Neural cell (in vitro differentiated cells): ENCODE measurements at regions not wholly inside any gene's neighbourhood (a gene's known extent, or its start where the extent isn't known, plus 50 kb on each side); places are given as distances from the start of the nearest gene placed in this dataset.
"Not testable (repeated sequence)": the region's sequence is repeated elsewhere in the genome, so short reads cannot be mapped to it uniquely, and the experiment has no call there.

Experiments
- CTCF ChIP-seq: fragments of 450-650 bp; IDR thresholded peaks from 2 replicates; pipeline ENCODE4 v1.5.1; 2014; ENCODE audit warnings: antibody characterized with exemption, mild to moderate bottlenecking, moderate library complexity; ENCODE audit not compliant: poor library complexity, severe bottlenecking
- SMC3 ChIP-seq: fragments of 450-650 bp; conservative IDR thresholded peaks from 2 replicates; pipeline ENCODE4 v1.6.1; 2014; ENCODE audit warnings: antibody characterized with exemption, mild to moderate bottlenecking, moderate library complexity; ENCODE audit not compliant: poor library complexity

- TF ChIP-seq SMC3, CTCF: not testable (repeated sequence)
Measured at GRCh38 chr11:25486338-25486737, 845.6 kb upstream of the ANO3 start.
